H9 (cell line): ENCODE measurements at regions not wholly inside any gene's neighbourhood (a gene's known extent, or its start where the extent isn't known, plus 50 kb on each side); places are given as distances from the start of the nearest gene placed in this dataset.

ENCODE experiments used
- DNase-seq: peaks from one replicate; pipeline ENCODE4 v3.0.0-alpha.2; 2017
- H2AFZ ChIP-seq: one replicate; pipeline ENCODE4 v1.6.1; 2013; ENCODE audit warnings: mild to moderate bottlenecking, low read length, control low read depth, moderate library complexity
- H2AK5ac ChIP-seq: 2 replicates; pipeline ENCODE4 v1.6.1; 2013; ENCODE audit warnings: low read length, control low read depth, mixed read lengths; ENCODE audit not compliant: insufficient read length
- H2BK120ac ChIP-seq: one replicate; pipeline ENCODE4 v1.6.1; 2013; ENCODE audit warnings: low read depth, mild to moderate bottlenecking, low read length, control low read depth, inconsistent platforms; ENCODE audit not compliant: poor library complexity, severe bottlenecking
- H2BK12ac ChIP-seq: 2 replicates; pipeline ENCODE4 v1.6.1; 2013; ENCODE audit warnings: low read length, control low read depth, mixed read lengths, low read depth; ENCODE audit not compliant: insufficient read length
- H2BK15ac ChIP-seq: 2 replicates; pipeline ENCODE4 v1.6.1; 2013; ENCODE audit warnings: low read depth, low read length, control low read depth
- H2BK20ac ChIP-seq: one replicate; pipeline ENCODE4 v1.6.1; 2013; ENCODE audit warnings: low read depth, mild to moderate bottlenecking, low read length, control low read depth, inconsistent platforms; ENCODE audit not compliant: poor library complexity, severe bottlenecking
- H2BK5ac ChIP-seq: 2 replicates; pipeline ENCODE4 v1.6.1; 2013; ENCODE audit warnings: low read length, control low read depth, mixed read lengths; ENCODE audit not compliant: insufficient read length
- H3K14ac ChIP-seq: 2 replicates; pipeline ENCODE4 v1.6.1; 2013; ENCODE audit warnings: low read length, control low read depth; ENCODE audit not compliant: insufficient read depth
- H3K18ac ChIP-seq: 2 replicates; pipeline ENCODE4 v1.6.1; 2013; ENCODE audit warnings: low read depth, mild to moderate bottlenecking, mixed read lengths, low read length, control low read depth; ENCODE audit not compliant: insufficient read length
- H3K23ac ChIP-seq: 2 replicates; pipeline ENCODE4 v1.6.1; 2013; ENCODE audit warnings: low read length, control low read depth, mixed read lengths, low read depth; ENCODE audit not compliant: insufficient read length
- H3K23me2 ChIP-seq: 2 replicates; pipeline ENCODE4 v1.6.1; 2013; ENCODE audit warnings: low read depth, mild to moderate bottlenecking, mixed read lengths, low read length, control low read depth; ENCODE audit not compliant: insufficient read length, poor library complexity, severe bottlenecking
- H3K27ac ChIP-seq: 2 replicates; pipeline ENCODE4 v1.5.1; 2013; ENCODE audit warnings: low read length, control low read depth, mixed read lengths, low read depth; ENCODE audit not compliant: insufficient read length
- H3K27me3 ChIP-seq: 2 replicates; pipeline ENCODE4 v1.6.1; 2013; ENCODE audit warnings: low read length, control low read depth, inconsistent platforms; ENCODE audit not compliant: insufficient read depth
- H3K4ac ChIP-seq: 2 replicates; pipeline ENCODE4 v1.6.1; 2013; ENCODE audit warnings: low read depth, mild to moderate bottlenecking, control low read depth, inconsistent platforms, low read length, moderate library complexity
- H3K4me1 ChIP-seq: 2 replicates; pipeline ENCODE4 v1.6.1; 2013; ENCODE audit warnings: low read length, control low read depth, inconsistent platforms; ENCODE audit not compliant: insufficient read depth
- H3K4me2 ChIP-seq: 2 replicates; pipeline ENCODE4 v1.6.1; 2013; ENCODE audit warnings: low read length, control low read depth, mixed read lengths; ENCODE audit not compliant: insufficient read length, insufficient read depth
- H3K56ac ChIP-seq: 2 replicates; pipeline ENCODE4 v1.6.1; 2013; ENCODE audit warnings: low read depth, mild to moderate bottlenecking, mixed read lengths, low read length, control low read depth; ENCODE audit not compliant: insufficient read length
- H3K79me1 ChIP-seq: 2 replicates; pipeline ENCODE4 v1.6.1; 2013; ENCODE audit warnings: low read depth, mild to moderate bottlenecking, moderate library complexity, low read length, control low read depth, inconsistent platforms; ENCODE audit not compliant: insufficient read depth, poor library complexity, severe bottlenecking
- H3K79me2 ChIP-seq: 2 replicates; pipeline ENCODE4 v1.6.1; 2013; ENCODE audit warnings: low read length, control low read depth, inconsistent platforms; ENCODE audit not compliant: insufficient read depth
- H3K9ac ChIP-seq: 2 replicates; pipeline ENCODE4 v1.6.1; 2013; ENCODE audit warnings: low read length, control low read depth, mixed read lengths; ENCODE audit not compliant: insufficient read length; ENCODE audit errors: extremely low read depth
- H3K9me3 ChIP-seq: one replicate; pipeline ENCODE4 v1.6.1; 2013; ENCODE audit warnings: low read depth, low read length, inconsistent platforms; ENCODE audit not compliant: control insufficient read depth
- H3T11ph ChIP-seq: one replicate; pipeline ENCODE4 v1.6.1; 2013; ENCODE audit warnings: mild to moderate bottlenecking, low read length, control low read depth, inconsistent platforms
- H4K20me1 ChIP-seq: one replicate; pipeline ENCODE4 v1.6.1; 2013; ENCODE audit not compliant: control insufficient read depth, insufficient read length, insufficient read depth
- H4K5ac ChIP-seq: 2 replicates; pipeline ENCODE4 v1.6.1; 2013; ENCODE audit warnings: low read depth, mild to moderate bottlenecking, mixed read lengths, low read length, control low read depth; ENCODE audit not compliant: insufficient read length
- H4K8ac ChIP-seq: replicated peaks from 2 replicates; pipeline ENCODE4 v1.6.1; 2013; ENCODE audit warnings: low read length, control low read depth, mixed read lengths, low read depth; ENCODE audit not compliant: insufficient read length
- H4K91ac ChIP-seq: 2 replicates; pipeline ENCODE4 v1.6.1; 2013; ENCODE audit warnings: low read depth, mild to moderate bottlenecking, moderate library complexity, mixed read lengths, low read length, control low read depth; ENCODE audit not compliant: insufficient read length
- H3K27ac Mint-ChIP-seq, 3 experiments: 2 replicates in 2 of 3; 3 replicates in 1 of 3; pipeline ENCODE4 v1.8.0; 2020 to 2021; ENCODE audit warnings: mixed read lengths in 3 of 3, mild to moderate bottlenecking in 1 of 3, moderate library complexity in 1 of 3
- H3K27me3 Mint-ChIP-seq: 2 replicates; pipeline ENCODE4 v1.8.0; 2021; ENCODE audit warnings: low read depth, mild to moderate bottlenecking, moderate library complexity, mixed read lengths
- H3K36me3 Mint-ChIP-seq, 3 experiments: 2 replicates in 2 of 3; 3 replicates in 1 of 3; pipeline ENCODE4 v1.8.0; 2020 to 2021; ENCODE audit warnings: low read depth in 3 of 3, mixed read lengths in 3 of 3; ENCODE audit not compliant: insufficient read depth in 1 of 3
- H3K4me1 Mint-ChIP-seq, 2 experiments: 2 replicates each; pipeline ENCODE4 v1.8.0; 2020; ENCODE audit warnings: mixed read lengths in 2 of 2
- H3K4me3 Mint-ChIP-seq, 2 experiments: 2 replicates in 1 of 2; 3 replicates in 1 of 2; pipeline ENCODE4 v1.8.0; 2020 to 2021; ENCODE audit warnings: mild to moderate bottlenecking in 2 of 2, mixed read lengths in 2 of 2, moderate library complexity in 1 of 2
- H3K9me3 Mint-ChIP-seq, 2 experiments: 2 replicates in 1 of 2; 3 replicates in 1 of 2; pipeline ENCODE4 v1.8.0; 2020; ENCODE audit warnings: mild to moderate bottlenecking in 2 of 2, mixed read lengths in 2 of 2, moderate library complexity in 1 of 2
- CTCF ChIP-seq: fragments of 200-600 bp; sonication (generic); conservative IDR thresholded peaks from 3 replicates; pipeline ENCODE4 v1.8.0; 2021; ENCODE audit warnings: antibody characterized with exemption, mild to moderate bottlenecking
- WGBS: extraction: QIAGEN DNeasy Blood & Tissue Kit; methylation state at CpG from one replicate; pipeline ENCODE4 v1.1.7; 2013; ENCODE audit warnings: missing lambda C conversion rate, low lambda C conversion rate, mixed read lengths; ENCODE audit not compliant: insufficient read length; ENCODE audit errors: extremely low coverage; 5-methylcytosine and 5-hydroxymethylcytosine counted together

DNA sequence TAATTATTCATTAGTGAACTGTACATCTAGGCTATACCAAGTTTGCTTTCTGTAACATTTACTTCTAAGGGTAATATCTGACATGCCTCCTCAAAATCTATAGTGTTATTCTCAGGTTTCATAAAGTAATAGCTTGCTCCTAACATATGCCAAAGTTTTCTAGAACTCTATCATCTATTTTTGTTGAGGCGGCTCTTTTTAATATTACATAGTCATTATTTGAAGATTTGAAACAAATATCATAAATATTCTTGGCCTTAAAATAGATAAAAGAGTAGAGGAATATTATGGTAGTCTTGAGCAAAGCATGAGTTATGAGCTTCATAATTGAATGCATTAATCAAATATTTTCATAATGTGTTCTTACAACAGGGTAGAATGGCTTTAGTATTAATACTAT, 327.2 kb upstream of the KCND2 start:
- Histone ChIP-seq H3K27ac (no peak overlapping the region), H3K23me2 (no peaks in the 10 kb centered on the region), H3K27me3 (no peaks in the 10 kb centered on the region), H3K79me1 (no peaks in the 10 kb centered on the region), H4K91ac (no peak overlapping the region), H2BK5ac (no peak overlapping the region), H2BK15ac (no peak overlapping the region), H3K4me2 (no peak overlapping the region), H3K9me3 (no peaks in the 10 kb centered on the region), H2AK5ac (no peak overlapping the region), H3K23ac (no peak overlapping the region), H2BK120ac (no peak overlapping the region), H2BK12ac (no peak overlapping the region), H4K8ac (no peak overlapping the region), H3K56ac (no peak overlapping the region), H2AFZ (no peak overlapping the region), H4K5ac (no peak overlapping the region), H3K4me1 (no peaks in the 10 kb centered on the region), H3K79me2 (no peaks in the 10 kb centered on the region), H2BK20ac (no peak overlapping the region), H3K9ac (no peak overlapping the region), H3K18ac (no peak overlapping the region), H3K14ac (no peak overlapping the region), H3T11ph (no peak overlapping the region), H3K4ac (no peak overlapping the region), H4K20me1 (no peaks in the 10 kb centered on the region)
- no peaks in the 10 kb centered on the region for H3K36me3 Mint-ChIP-seq
- no peaks in the 10 kb centered on the region for H3K4me1 Mint-ChIP-seq
- no peak overlapping the region for H3K27ac Mint-ChIP-seq
- H3K9me3 Mint-ChIP-seq, result no peaks in the 10 kb centered on the region
- WGBS, result no CpG with 5 or more reads among the region's 1 CpG
- no peaks in the 10 kb centered on the region for H3K27me3 Mint-ChIP-seq
- no peak overlapping the region for H3K4me3 Mint-ChIP-seq
- no peak for TF ChIP-seq CTCF
- DNase-seq, result no peak
